Tibial nerve (tissue), 4 donors: ENCODE measurements at regions not wholly inside any gene's neighbourhood (a gene's known extent, or its start where the extent isn't known, plus 50 kb on each side); places are given as distances from the start of the nearest gene placed in this dataset.

Experiments used
- DNase-seq, 2 donors: peaks; one replicate each; pipeline ENCODE4 v3.0.0-alpha.2; 2019; ENCODE audit warnings: low spot score in 2 of 2
- H3K27ac ChIP-seq, 4 donors: fragments of 200-600 bp; sonication (generic) in 3 of 4; one replicate each; pipeline ENCODE4 v1.5.1; 2017 to 2019; ENCODE audit warnings: mild to moderate bottlenecking in 1 of 4
- H3K27me3 ChIP-seq, 2 donors: fragments of 200-600 bp; sonication (generic) in 1 of 2; one replicate each; pipeline versions ENCODE4 v1.5.1 to v1.6.0; 2017 to 2019
- H3K36me3 ChIP-seq, 3 donors: fragments of 200-600 bp; sonication (generic); one replicate each; pipeline ENCODE4 v1.5.1; 2018 to 2019
- H3K4me1 ChIP-seq, 4 donors: fragments of 200-600 bp; sonication (generic) in 3 of 4; one replicate each; pipeline ENCODE4 v1.5.1; 2017 to 2019
- H3K4me3 ChIP-seq, 4 donors: fragments of 200-600 bp; sonication (generic) in 3 of 4; one replicate each; pipeline ENCODE4 v1.5.1; 2017 to 2019; ENCODE audit warnings: mild to moderate bottlenecking in 1 of 4, moderate library complexity in 1 of 4
- H3K9me3 ChIP-seq, 4 donors: fragments of 200-600 bp; sonication (generic) in 3 of 4; one replicate each; pipeline ENCODE4 v1.5.1; 2017 to 2019
- EP300 ChIP-seq, 2 donors: sonication (generic); formaldehyde crosslinking; IDR thresholded peaks; one replicate each; pipeline ENCODE4 v1.6.1; 2017; ENCODE audit warnings: antibody characterized with exemption in 2 of 2, mild to moderate bottlenecking in 1 of 2
- POLR2A ChIP-seq, 2 donors: fragments of 450-650 bp; IDR thresholded peaks; one replicate each; pipeline ENCODE4 v1.6.1; 2017; ENCODE audit warnings: antibody characterized with exemption in 2 of 2, mild to moderate bottlenecking in 2 of 2, moderate library complexity in 2 of 2
- WGBS, 2 donors: methylation state at CpG; one replicate each; pipeline ENCODE4 v1.1.5; 2018; 5-methylcytosine and 5-hydroxymethylcytosine counted together
- TF ChIP-seq, protein P1 (sequence below), 5 experiments: fragments of 200-600 bp in 3 of 5; fragments of 450-650 bp in 2 of 5; sonication (generic) in 3 of 5; IDR thresholded peaks; one replicate each; pipeline ENCODE4 v1.5.1; 2016 to 2019; ENCODE audit warnings: antibody characterized with exemption in 5 of 5, mild to moderate bottlenecking in 3 of 5, moderate library complexity in 2 of 5

DNA sequence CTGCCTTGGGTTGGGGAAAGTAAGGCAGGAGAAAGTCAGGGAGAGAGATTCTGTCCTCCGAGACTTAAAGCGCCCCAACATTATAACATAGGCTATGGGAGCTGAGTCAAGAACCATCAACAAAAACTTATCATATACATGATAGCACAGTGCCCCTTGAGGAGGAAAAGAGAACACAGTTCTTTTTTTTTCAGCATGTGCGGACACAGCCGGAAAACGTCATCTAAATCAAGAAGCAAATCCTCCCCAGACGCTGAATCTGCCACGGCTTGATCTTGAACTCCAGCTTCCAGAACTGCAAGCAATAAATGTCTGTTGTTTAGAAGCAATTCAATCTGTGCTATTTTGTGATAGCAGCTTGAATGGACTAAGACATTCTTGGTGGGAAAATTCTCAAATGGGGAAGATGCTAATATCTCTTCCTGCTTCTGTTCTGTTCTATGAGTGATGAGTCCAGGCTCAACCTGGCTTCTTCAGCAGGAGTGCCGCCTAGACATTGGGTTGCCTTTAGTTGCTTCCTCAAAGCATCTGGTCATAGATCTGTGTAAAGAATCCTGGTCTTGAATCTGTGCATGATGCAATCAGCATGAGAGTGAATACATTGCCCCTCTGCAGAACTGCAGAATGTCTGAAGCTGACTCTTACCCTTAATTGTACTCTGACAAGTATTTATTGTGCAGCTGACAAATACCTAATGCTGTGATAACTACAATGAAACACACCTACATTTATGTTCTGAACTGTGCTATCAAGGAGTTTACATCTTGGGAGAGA is 549.8 kb upstream of the PRKX start:
- WGBS, 2 donors: 29 to 34% methylated on average over 8 of the region's 8 CpGs
- no peak for DNase-seq
- Histone ChIP-seq H3K36me3 (no peaks in the 10 kb centered on the region), H3K4me3 (no peak overlapping the region), H3K27me3 (no peaks in the 10 kb centered on the region), H3K27ac (no peak overlapping the region), H3K9me3 (no peaks in the 10 kb centered on the region), H3K4me1 (no peaks in the 10 kb centered on the region)
- TF ChIP-seq EP300 (IDR thresholded peaks at IDR 0.05): no peak
- TF ChIP-seq, protein P1, sequence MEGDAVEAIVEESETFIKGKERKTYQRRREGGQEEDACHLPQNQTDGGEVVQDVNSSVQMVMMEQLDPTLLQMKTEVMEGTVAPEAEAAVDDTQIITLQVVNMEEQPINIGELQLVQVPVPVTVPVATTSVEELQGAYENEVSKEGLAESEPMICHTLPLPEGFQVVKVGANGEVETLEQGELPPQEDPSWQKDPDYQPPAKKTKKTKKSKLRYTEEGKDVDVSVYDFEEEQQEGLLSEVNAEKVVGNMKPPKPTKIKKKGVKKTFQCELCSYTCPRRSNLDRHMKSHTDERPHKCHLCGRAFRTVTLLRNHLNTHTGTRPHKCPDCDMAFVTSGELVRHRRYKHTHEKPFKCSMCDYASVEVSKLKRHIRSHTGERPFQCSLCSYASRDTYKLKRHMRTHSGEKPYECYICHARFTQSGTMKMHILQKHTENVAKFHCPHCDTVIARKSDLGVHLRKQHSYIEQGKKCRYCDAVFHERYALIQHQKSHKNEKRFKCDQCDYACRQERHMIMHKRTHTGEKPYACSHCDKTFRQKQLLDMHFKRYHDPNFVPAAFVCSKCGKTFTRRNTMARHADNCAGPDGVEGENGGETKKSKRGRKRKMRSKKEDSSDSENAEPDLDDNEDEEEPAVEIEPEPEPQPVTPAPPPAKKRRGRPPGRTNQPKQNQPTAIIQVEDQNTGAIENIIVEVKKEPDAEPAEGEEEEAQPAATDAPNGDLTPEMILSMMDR (IDR thresholded peaks at IDR 0.05): no peak
- TF ChIP-seq POLR2A (IDR thresholded peaks at IDR 0.05): no peak

DNA sequence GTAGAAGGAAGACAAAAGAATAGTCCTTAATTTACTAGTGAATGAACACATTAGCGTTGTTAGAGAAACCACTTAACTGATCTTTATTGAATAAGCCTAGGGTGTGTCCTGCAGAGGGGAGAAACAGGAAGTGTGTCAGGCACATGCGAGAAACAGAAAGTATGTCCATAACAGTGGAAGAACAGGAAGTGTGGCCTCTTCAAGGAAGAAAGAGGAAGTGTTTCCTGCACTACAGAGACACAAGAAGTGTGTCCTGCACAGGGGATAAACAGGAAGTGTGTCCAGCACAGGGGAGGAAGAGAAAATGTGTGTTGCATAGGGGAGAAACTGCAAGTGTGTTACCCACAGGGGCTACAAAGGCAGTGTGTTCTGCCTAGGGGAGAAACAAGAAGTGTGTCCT is 539.6 kb upstream of the PRKX start:
- Histone ChIP-seq H3K4me3 (no peak overlapping the region), H3K4me1 (no peaks in the 10 kb centered on the region), H3K27ac (no peak overlapping the region), H3K36me3 (no peaks in the 10 kb centered on the region), H3K27me3 (no peaks in the 10 kb centered on the region), H3K9me3 (no peaks in the 10 kb centered on the region)
- WGBS, 2 donors: 35 to 44% methylated on average over 2 of the region's 2 CpGs
- TF ChIP-seq, protein P1 (IDR thresholded peaks at IDR 0.05): no peak
- TF ChIP-seq POLR2A (IDR thresholded peaks at IDR 0.05): no peak
- no peak for DNase-seq

DNA sequence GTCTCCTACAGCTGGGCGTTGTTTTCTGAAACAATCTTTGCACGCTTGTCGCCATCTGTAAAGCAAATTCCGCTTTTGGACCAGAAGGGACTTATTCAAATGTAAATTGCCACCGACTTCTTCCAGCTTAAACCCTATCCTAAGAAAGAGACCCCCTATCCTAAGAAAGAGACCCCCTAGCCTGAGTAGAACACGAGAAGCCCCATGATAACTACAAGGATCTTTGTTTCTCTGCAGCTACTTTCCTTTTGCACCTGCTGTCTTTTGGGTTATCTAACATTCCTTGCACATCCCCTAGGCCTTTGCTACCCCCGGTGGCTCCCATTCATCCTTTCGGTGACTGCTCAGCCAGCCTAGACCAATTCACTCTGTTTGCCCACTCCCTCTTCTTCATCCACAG is 536.0 kb upstream of the PRKX start:
- H3K27ac ChIP-seq: no peak overlapping the region
- H3K27me3 ChIP-seq: no peaks in the 10 kb centered on the region
- WGBS, 2 donors: 52 to 56% methylated on average over 8 of the region's 8 CpGs
- DNase-seq: no peak
- H3K36me3 ChIP-seq: no peaks in the 10 kb centered on the region
- H3K4me3 ChIP-seq: no peak overlapping the region
- TF ChIP-seq POLR2A (IDR thresholded peaks at IDR 0.05): no peak
- TF ChIP-seq EP300 (IDR thresholded peaks at IDR 0.05): no peak
- TF ChIP-seq, protein P1 (IDR thresholded peaks at IDR 0.05): no peak
- H3K9me3 ChIP-seq: no peaks in the 10 kb centered on the region
- no peaks in the 10 kb centered on the region for H3K4me1 ChIP-seq

DNA sequence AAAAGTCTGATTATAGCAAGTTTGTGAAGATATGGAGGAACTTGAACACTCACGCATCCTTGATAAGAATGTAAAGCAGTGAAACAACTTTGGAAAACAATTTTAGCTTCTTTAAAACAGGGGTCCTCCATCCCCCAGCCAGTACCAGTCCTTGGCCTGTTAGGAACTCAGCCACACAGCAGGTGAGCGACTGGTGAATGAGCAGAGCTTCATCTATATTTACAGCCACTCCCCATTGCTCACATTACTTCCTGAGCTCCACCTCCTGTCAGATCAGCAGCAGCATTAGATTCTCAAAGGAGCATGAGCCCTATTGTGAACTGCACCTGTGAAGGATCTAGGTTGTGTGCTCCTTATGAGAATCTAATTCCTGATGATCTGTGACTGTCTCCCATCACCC is 530.3 kb upstream of the PRKX start:
- no peak for TF ChIP-seq POLR2A (IDR thresholded peaks at IDR 0.05)
- TF ChIP-seq, protein P1 (IDR thresholded peaks at IDR 0.05): no peak
- no peak for TF ChIP-seq EP300 (IDR thresholded peaks at IDR 0.05)
- no peak for DNase-seq
- Histone ChIP-seq H3K9me3 (peaks cover 0 to 3% (median 0%) of the 10 kb centered on the region in 4 donors), H3K36me3 (no peaks in the 10 kb centered on the region), H3K27me3 (no peaks in the 10 kb centered on the region), H3K4me1 (no peaks in the 10 kb centered on the region), H3K4me3 (no peak overlapping the region), H3K27ac (no peak overlapping the region)
- 14 to 44% methylated on average over 2 of the region's 2 CpGs for WGBS, 2 donors

DNA sequence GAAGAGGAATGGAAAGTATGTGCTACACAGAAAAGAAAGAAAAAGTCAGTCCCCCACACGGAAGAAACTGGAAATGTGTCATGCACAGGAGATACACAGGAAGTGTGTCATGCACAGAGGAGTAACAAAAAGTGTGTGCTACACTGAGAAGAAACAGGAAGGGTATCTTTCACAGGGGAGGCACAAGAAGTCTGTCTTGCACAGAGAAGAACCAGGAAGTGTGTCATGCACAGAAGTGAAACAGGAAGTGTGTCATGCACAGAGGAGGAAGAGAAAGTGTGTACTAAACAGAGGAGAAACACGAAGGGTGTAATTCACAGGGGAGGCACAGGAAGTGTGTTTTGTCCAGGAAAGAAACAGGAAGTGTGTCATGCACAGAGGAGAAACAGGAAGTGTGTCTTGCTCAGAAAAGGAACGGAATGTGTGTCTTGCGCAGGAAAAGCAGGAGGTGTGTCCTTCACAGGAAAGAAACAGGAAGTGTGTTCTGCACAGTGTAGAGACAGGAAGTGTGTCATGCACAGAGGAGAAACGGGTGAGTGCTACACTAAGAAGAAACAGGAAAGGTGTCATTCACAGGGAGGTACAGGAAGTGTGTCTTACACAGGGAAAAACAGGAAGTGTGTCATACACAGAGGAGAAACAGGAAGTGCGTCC is 527.2 kb upstream of the PRKX start:
- H3K4me1 ChIP-seq: no peaks in the 10 kb centered on the region
- 69 to 74% methylated on average over 6 of the region's 6 CpGs for WGBS, 2 donors
- DNase-seq: no peak

More for the DNA sequence above, 527.2 kb upstream of the PRKX start:
- Histone ChIP-seq H3K36me3 (no peaks in the 10 kb centered on the region), H3K4me3 (no peak overlapping the region), H3K27ac (no peak overlapping the region), H3K27me3 (no peaks in the 10 kb centered on the region), H3K9me3 (peaks cover 0 to 3% (median 0%) of the 10 kb centered on the region in 4 donors)
- TF ChIP-seq, protein P1 (IDR thresholded peaks at IDR 0.05): no peak
- TF ChIP-seq EP300 (IDR thresholded peaks at IDR 0.05): no peak
- no peak for TF ChIP-seq POLR2A (IDR thresholded peaks at IDR 0.05)
